IPS-20b (cell line): ENCODE measurements at regions not wholly inside any gene's neighbourhood (a gene's known extent, or its start where the extent isn't known, plus 50 kb on each side); places are given as distances from the start of the nearest gene placed in this dataset.

Experiments used
- H3K27ac ChIP-seq: one replicate; pipeline ENCODE4 v1.5.1; 2013; ENCODE audit warnings: low read length
- H3K27me3 ChIP-seq: 2 replicates; pipeline ENCODE4 v1.6.1; 2013; ENCODE audit warnings: mild to moderate bottlenecking, low read length, inconsistent platforms; ENCODE audit not compliant: insufficient read depth
- H3K36me3 ChIP-seq: 2 replicates; pipeline ENCODE4 v1.6.1; 2013; ENCODE audit warnings: low read depth, mild to moderate bottlenecking, inconsistent platforms, low read length, moderate library complexity; ENCODE audit not compliant: insufficient read depth
- H3K4me1 ChIP-seq: 2 replicates; pipeline ENCODE4 v1.6.1; 2013; ENCODE audit warnings: mild to moderate bottlenecking, control low read depth, inconsistent platforms, low read length, moderate library complexity; ENCODE audit not compliant: insufficient read depth
- H3K4me3 ChIP-seq: 2 replicates; pipeline ENCODE4 v1.5.1; 2013; ENCODE audit warnings: mild to moderate bottlenecking, low read length, inconsistent platforms
- H3K9ac ChIP-seq: 2 replicates; pipeline ENCODE4 v1.6.1; 2013; ENCODE audit warnings: low read depth, mild to moderate bottlenecking, inconsistent platforms, low read length, moderate library complexity
- H3K9me3 ChIP-seq: 2 replicates; pipeline ENCODE4 v1.6.1; 2013; ENCODE audit warnings: mild to moderate bottlenecking, low read depth, low read length, inconsistent platforms; ENCODE audit not compliant: insufficient read depth

- Histone ChIP-seq H3K4me1 (peaks cover 24% of the 10 kb centered on the region), H3K9me3 (no peaks in the 10 kb centered on the region), H3K4me3 (no peak overlapping the region), H3K9ac (no peak overlapping the region), H3K36me3 (no peaks in the 10 kb centered on the region), H3K27ac (no peak overlapping the region), H3K27me3 (no peaks in the 10 kb centered on the region)
These were observed 110.8 kb downstream of the MTNR1B start for GRCh38 chr11:93080146-93080759.

GRCh38 chr11:93081694-93082093 is 112.2 kb downstream of the MTNR1B start:
- H3K27ac ChIP-seq: no peak overlapping the region
- H3K27me3 ChIP-seq: no peaks in the 10 kb centered on the region
- no peaks in the 10 kb centered on the region for H3K9me3 ChIP-seq
- H3K9ac ChIP-seq: no peak overlapping the region
- H3K36me3 ChIP-seq: no peaks in the 10 kb centered on the region
- peaks cover 29% of the 10 kb centered on the region for H3K4me1 ChIP-seq
- H3K4me3 ChIP-seq: no peak overlapping the region

- Histone ChIP-seq H3K27me3 (no peaks in the 10 kb centered on the region), H3K4me3 (no peak overlapping the region), H3K36me3 (no peaks in the 10 kb centered on the region), H3K9me3 (no peaks in the 10 kb centered on the region), H3K4me1 (peaks cover 31% of the 10 kb centered on the region), H3K9ac (no peak overlapping the region), H3K27ac (no peak overlapping the region)
These were observed 113.4 kb downstream of the MTNR1B start for GRCh38 chr11:93082900-93083299.

- no peak overlapping the region for H3K4me3 ChIP-seq
- no peaks in the 10 kb centered on the region for H3K36me3 ChIP-seq
- peaks cover 26% of the 10 kb centered on the region for H3K4me1 ChIP-seq
- H3K27ac ChIP-seq: no peak overlapping the region
- H3K9ac ChIP-seq: no peak overlapping the region
- H3K27me3 ChIP-seq: no peaks in the 10 kb centered on the region
- H3K9me3 ChIP-seq: no peaks in the 10 kb centered on the region
These were observed 112.9 kb downstream of the SLC36A4 start for GRCh38 chr11:93084727-93085505.

GRCh38 chr11:93089474-93090102 is 108.2 kb downstream of the SLC36A4 start:
- Histone ChIP-seq H3K4me1 (peaks cover 6% of the 10 kb centered on the region; the same call in 1 of the 2 replicates), H3K36me3 (no peaks in the 10 kb centered on the region), H3K9me3 (peaks cover 3% of the 10 kb centered on the region; the same call in 1 of the 2 replicates), H3K27me3 (no peaks in the 10 kb centered on the region), H3K9ac (peak overlapping the region; percentile 17; the same call in 1 of the 2 replicates), H3K4me3 (no peak overlapping the region), H3K27ac (peak overlapping the region; percentile 15)
